VCaP (cell line): ENCODE measurements at regions not wholly inside any gene's neighbourhood (a gene's known extent, or its start where the extent isn't known, plus 50 kb on each side); places are given as distances from the start of the nearest gene placed in this dataset.

ENCODE experiments used
- H3K27ac ChIP-seq: fragments of 450-650 bp; 2 replicates; pipeline ENCODE4 v1.5.1; 2017
- TF ChIP-seq, protein P1 (sequence below): fragments of 450-650 bp; conservative IDR thresholded peaks from 2 replicates; pipeline ENCODE4 v1.5.1; 2017; ENCODE audit warnings: mild to moderate bottlenecking, moderate library complexity

DNA sequence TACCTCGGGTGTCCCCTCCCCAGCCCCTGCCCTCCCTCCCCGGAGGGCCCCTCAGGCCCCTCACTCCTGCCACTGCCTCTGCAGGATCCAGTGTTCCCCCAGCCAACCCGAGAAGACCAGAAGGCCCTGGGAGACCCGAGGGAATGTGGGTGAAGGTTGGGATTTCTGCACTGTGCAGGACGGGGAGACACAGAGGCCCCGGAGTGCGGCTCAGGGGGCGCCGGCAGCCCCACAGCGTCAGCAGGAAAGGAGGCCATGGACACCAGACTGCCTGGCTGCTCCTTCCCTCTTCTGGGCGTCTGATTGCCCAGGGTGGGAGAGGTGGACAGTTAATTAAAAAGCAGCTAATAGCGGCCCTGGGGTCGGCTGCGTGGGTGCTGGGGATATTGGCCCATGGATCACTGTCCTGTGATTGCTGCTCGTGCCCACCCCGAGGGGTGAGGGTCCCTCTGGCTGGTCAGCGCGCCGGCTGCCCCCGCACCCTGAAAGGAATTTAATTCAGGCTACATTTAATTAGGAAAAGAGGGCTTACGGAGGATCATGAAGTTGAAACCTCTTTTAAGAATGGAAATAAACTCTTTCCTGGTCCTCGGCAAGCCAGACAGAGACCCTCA is 57.8 kb upstream of the NKX1-1 start:
- H3K27ac ChIP-seq = no peak overlapping the region
- TF ChIP-seq, protein P1, sequence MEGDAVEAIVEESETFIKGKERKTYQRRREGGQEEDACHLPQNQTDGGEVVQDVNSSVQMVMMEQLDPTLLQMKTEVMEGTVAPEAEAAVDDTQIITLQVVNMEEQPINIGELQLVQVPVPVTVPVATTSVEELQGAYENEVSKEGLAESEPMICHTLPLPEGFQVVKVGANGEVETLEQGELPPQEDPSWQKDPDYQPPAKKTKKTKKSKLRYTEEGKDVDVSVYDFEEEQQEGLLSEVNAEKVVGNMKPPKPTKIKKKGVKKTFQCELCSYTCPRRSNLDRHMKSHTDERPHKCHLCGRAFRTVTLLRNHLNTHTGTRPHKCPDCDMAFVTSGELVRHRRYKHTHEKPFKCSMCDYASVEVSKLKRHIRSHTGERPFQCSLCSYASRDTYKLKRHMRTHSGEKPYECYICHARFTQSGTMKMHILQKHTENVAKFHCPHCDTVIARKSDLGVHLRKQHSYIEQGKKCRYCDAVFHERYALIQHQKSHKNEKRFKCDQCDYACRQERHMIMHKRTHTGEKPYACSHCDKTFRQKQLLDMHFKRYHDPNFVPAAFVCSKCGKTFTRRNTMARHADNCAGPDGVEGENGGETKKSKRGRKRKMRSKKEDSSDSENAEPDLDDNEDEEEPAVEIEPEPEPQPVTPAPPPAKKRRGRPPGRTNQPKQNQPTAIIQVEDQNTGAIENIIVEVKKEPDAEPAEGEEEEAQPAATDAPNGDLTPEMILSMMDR = no peak

DNA sequence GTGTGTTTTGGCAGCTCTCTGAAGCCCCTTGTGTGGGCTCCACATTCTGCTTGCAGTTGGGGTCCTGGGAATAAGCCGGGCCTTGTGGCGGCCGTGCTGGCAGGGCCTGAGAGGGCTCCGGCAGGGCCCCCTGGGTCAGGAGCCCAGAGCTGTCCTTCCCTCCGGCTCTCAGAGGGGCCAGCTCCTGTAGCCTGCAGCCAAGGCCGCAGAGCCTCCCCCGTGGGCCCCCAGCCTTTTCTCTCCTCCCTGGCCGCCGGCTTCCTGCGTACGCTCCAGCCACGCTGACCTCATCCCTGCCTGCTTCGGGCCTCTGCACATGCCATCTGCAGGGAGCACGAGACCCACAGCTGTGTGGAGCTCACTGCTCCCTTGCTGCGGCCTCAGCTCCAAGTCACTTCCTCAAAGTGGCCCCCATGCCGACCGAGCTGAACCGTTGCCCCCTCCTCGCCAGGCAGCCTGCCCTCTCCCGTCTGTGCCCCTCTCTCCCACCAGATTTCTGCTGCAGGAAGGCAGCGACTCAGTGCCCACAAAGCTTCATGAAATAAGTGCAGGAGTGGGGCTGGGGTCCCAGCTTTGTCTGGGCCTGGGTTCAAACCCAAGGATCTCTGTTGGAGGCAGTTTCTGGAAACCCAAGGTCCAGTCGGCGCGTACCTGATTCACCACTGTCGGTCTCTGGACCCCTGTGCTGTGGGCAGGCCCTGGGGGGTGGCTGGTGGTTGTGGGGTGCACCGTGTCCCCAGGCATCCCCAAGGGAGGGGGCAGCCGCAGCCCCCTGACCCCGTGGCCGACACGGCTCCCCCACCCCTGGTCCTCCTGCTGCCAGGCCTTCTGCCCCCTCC is 57.1 kb upstream of the NKX1-1 start:
- H3K27ac ChIP-seq = no peak overlapping the region
- TF ChIP-seq, protein P1 = no peak

DNA sequence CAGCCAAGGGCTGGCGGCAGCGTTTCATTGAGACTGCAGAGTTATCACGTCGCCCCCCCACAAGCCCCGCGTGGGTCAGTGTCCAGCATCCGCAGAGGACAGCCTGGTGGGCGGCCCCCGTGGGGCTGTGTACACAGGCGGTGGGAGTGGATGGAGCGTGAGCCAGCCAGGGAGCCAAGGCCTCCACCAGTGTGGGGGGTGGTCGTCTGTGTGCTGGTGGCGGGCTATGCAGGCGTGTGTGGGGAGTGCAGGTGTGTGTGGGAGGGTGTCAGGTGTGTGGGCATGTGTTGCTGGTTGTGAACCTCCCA is 56.5 kb upstream of the NKX1-1 start:
- TF ChIP-seq, protein P1 = no peak
- H3K27ac ChIP-seq = no peak overlapping the region

DNA sequence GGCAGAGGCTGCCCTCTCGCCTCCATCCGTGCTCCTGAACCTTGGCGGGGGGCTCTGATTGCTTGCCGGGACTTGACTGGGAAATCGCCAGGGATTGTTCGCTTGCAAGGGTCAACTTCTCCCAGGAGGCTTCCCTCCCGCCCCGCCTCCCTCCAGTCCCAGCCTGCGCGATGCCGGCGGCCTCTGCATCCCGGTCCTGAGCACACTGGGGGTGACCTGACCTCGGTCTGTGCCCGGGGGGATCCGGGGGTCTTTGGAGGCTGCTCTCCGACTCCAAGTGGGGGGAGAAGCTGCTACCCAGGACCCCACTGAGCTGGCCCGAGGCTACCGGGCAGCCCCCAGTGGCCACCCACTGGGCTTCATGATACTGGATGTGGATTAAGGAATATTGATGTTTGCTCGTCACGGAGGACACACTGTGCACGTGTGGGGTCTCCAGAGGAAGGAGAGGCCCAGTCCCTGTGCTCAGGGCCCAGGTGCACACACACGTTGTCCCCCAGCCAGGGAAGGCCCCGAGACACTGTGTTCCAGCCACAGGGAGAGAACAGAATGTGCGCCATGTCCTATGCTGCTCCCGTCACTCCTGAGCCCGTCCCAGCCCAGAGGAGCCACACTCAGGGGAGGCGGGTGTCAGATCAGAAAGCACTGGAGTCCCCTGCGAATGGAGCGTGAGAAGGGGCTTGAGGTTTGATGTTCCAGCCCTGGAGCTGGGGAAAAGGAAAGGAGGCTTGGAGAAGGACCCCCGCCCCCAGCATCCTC is 55.9 kb upstream of the NKX1-1 start:
- H3K27ac ChIP-seq = no peak overlapping the region
- TF ChIP-seq, protein P1 = no peak

DNA sequence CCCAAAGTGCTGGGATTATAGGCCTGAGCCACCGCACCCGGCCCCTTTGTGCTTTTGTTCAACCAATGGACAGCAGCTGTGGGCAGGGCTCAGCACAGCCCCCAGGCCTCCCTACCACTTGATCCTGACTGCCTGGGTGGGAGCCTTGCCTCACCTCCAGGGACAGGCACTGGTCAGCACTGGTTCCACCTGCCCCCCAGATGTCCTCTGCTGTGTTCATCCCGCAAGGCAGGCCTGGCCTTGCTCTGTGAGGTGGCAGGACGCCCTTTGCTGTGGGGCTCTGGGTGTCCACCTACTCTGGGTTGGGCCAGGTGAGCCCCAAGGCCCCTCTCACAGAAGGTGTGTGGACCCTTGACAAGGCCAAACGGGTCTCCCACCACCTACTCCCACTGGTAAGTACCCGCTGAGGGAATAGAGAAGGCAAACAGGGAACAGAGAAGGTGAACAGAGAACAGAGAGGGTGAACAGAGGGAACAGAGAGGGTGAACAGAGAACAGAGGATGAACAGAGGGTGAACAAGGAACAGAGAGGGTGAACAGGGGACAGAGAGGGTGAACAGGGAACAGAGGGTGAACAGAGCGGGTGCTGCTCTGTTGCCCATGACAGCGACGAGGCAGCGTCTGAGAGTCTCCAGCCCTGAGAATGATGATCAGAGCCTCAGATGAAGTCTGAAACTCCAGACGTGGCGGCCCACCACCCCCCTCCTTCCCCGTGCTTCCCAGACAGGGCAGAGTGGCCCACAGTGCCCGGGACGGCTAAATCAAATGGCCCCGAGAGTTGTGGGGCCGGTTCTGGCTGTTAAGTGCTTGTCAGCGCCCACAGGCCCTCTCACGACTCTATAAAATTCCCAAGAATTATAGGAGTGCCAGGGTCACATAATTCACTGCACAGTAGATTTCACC is 55.0 kb upstream of the NKX1-1 start:
- no peak overlapping the region for H3K27ac ChIP-seq
- TF ChIP-seq, protein P1 = no peak

DNA sequence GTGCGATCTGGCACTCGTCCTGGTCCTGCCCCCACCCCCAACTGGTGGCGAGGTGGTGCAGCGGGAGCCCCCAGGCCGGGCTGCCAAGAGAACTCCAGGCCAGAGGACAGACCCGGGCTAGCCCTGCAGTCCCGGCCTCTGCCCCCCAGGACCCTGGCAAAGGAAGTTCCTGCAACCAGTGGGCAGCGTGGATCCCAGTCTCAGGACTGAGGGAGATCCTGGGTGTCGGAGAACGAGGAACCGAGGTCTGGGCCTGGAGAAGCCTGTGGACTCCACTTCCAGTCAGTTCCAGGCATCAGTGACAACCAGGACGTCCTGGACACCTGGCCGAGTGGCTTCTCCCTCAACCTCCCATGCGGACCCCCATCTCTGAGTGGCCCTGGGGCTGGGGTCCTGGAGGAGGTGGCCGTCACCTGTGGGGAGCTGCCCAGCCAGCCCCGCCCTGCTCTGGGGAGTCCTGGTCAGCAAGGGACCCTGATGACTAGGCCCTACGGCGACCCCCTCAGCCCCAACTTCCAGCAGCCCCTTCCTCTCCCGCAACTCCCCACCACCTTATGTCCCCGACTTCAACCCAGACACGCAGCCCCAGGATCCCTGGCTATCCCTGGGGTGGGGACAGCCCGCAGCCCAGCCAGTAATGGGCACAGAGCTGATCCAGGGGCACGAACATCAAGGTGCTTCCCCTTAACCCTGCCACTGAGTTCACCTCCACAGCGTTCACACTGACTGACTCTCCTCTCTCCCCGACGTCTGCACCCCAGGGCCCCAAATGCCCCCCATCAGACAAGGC is 53.7 kb upstream of the NKX1-1 start:
- no peak overlapping the region for H3K27ac ChIP-seq
- TF ChIP-seq, protein P1 = no peak
